OCI-LY3 (cell line): ENCODE measurements at regions not wholly inside any gene's neighbourhood (a gene's known extent, or its start where the extent isn't known, plus 50 kb on each side); places are given as distances from the start of the nearest gene placed in this dataset.

Experiments used
- H2AFZ ChIP-seq: fragments of 200-600, 300-600 bp; shearing (Covaris generic); 2 replicates; pipeline ENCODE4 v1.6.0; 2014; ENCODE audit warnings: antibody characterized with exemption, low read depth, low read length
- H3K27ac ChIP-seq: fragments of 200-600, 300-600 bp; sonication (generic); 2 replicates; pipeline ENCODE4 v1.5.1; 2014; ENCODE audit warnings: mild to moderate bottlenecking, low read length, moderate library complexity, mixed read lengths
- H3K27me3 ChIP-seq: fragments of 200-600, 300-600 bp; sonication (generic); 2 replicates; pipeline ENCODE4 v1.6.1; 2014; ENCODE audit warnings: low read depth, low read length, mixed read lengths
- H3K36me3 ChIP-seq: fragments of 200-600, 300-600 bp; sonication (generic); replicated peaks from 2 replicates; pipeline ENCODE3; 2014; ENCODE audit warnings: low read depth, low read length, mixed read lengths
- H3K4me1 ChIP-seq: fragments of 300-600, 200-600 bp; sonication (generic); 2 replicates; pipeline ENCODE4 v1.6.1; 2014; ENCODE audit warnings: low read length, mixed read lengths
- H3K4me2 ChIP-seq: fragments of 200-600, 300-600 bp; sonication (generic); 2 replicates; pipeline ENCODE4 v1.6.1; 2014; ENCODE audit warnings: low read length, mixed read lengths
- H3K4me3 ChIP-seq: fragments of 300-600, 200-600 bp; sonication (generic); 2 replicates; pipeline ENCODE4 v1.5.1; 2014; ENCODE audit warnings: antibody characterized with exemption, mild to moderate bottlenecking, low read length, moderate library complexity
- H3K79me2 ChIP-seq: fragments of 300-600, 200-600 bp; shearing (Covaris generic); 2 replicates; pipeline ENCODE4 v1.6.1; 2014; ENCODE audit warnings: mild to moderate bottlenecking, low read length, mixed read lengths
- H3K9ac ChIP-seq: fragments of 300-600, 200-600 bp; shearing (Covaris generic); 2 replicates; pipeline ENCODE4 v1.6.0; 2014; ENCODE audit warnings: mild to moderate bottlenecking, low read length, moderate library complexity
- H3K9me3 ChIP-seq: fragments of 200-600, 300-600 bp; shearing (Covaris generic); 2 replicates; pipeline ENCODE4 v1.6.1; 2014; ENCODE audit warnings: low read length, mixed read lengths; ENCODE audit not compliant: insufficient read depth
- H4K20me1 ChIP-seq: fragments of 200-600, 300-600 bp; sonication (generic); 2 replicates; pipeline ENCODE4 v1.6.1; 2016; ENCODE audit warnings: low read length, mixed read lengths; ENCODE audit not compliant: insufficient read depth
- EZH2phosphoT487 ChIP-seq: fragments of 200-600 bp; shearing (Covaris generic); IDR thresholded peaks from 2 replicates; pipeline ENCODE4 v1.6.1; 2018; ENCODE audit warnings: antibody characterized with exemption, mixed run types, low read depth
- TF ChIP-seq, protein P1 (sequence below): fragments of 200-600, 300-600 bp; sonication (generic); IDR thresholded peaks from 2 replicates; pipeline ENCODE4 v1.5.1; 2014; ENCODE audit warnings: antibody characterized with exemption, low read length, low read depth

DNA sequence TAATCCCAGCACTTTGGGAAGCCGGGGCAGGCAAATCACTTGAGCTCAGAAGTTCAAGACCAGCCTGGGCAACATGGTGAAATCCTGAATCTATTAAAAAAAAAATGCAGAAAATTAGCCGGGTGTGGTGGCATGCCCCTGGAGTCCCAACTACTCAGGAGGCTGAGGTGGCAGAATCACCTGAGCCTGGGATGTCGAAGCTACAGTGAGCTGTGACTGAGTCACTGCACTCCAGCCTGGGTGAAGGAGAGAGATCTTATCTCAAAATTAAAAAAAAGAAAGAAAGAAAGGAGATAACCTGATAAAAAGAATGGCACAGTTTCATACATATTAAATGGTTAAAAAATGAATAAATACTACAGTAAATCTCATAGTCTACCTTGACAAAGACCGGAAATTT is 123.6 kb upstream of the TNFAIP3 start:
- Histone ChIP-seq H3K27me3 (no peaks in the 10 kb centered on the region), H3K4me3 (no peak overlapping the region), H3K36me3 (no peaks in the 10 kb centered on the region), H3K27ac (no peak overlapping the region), H2AFZ (no peak overlapping the region), H3K9ac (no peak overlapping the region), H3K9me3 (no peaks in the 10 kb centered on the region), H4K20me1 (no peaks in the 10 kb centered on the region), H3K4me1 (peaks cover 6% of the 10 kb centered on the region; the same call in 1 of the 2 replicates), H3K4me2 (no peak overlapping the region), H3K79me2 (no peaks in the 10 kb centered on the region)
- TF ChIP-seq, protein P1, sequence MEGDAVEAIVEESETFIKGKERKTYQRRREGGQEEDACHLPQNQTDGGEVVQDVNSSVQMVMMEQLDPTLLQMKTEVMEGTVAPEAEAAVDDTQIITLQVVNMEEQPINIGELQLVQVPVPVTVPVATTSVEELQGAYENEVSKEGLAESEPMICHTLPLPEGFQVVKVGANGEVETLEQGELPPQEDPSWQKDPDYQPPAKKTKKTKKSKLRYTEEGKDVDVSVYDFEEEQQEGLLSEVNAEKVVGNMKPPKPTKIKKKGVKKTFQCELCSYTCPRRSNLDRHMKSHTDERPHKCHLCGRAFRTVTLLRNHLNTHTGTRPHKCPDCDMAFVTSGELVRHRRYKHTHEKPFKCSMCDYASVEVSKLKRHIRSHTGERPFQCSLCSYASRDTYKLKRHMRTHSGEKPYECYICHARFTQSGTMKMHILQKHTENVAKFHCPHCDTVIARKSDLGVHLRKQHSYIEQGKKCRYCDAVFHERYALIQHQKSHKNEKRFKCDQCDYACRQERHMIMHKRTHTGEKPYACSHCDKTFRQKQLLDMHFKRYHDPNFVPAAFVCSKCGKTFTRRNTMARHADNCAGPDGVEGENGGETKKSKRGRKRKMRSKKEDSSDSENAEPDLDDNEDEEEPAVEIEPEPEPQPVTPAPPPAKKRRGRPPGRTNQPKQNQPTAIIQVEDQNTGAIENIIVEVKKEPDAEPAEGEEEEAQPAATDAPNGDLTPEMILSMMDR = no peak
- no peak for TF ChIP-seq EZH2phosphoT487

DNA sequence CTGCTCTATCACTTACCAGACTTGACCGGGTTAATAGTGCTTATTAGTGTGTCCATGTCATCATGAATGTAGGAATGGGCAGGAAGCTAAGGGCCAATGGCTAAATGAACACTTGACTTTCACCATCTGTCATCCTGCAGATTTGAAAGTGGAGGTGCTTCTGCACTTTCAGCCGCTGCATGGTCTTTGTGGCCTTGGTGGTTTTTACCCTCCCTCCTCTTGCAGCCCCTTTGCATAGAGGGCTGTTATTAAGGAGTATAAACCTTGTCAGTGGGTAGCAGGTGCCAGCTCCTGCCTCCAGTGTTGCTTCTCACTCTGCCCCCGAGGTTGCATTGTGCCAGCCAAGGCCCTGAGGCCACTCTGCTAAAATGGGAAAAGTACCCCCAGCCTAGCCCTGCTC is 122.2 kb upstream of the TNFAIP3 start:
- H3K36me3 ChIP-seq = no peaks in the 10 kb centered on the region
- H3K9me3 ChIP-seq = no peaks in the 10 kb centered on the region
- H3K4me3 ChIP-seq = no peak overlapping the region
- no peaks in the 10 kb centered on the region for H4K20me1 ChIP-seq
- H3K4me1 ChIP-seq = peaks cover 6% of the 10 kb centered on the region; the same call in 1 of the 2 replicates
- H3K4me2 ChIP-seq = no peak overlapping the region
- H3K27ac ChIP-seq = no peak overlapping the region
- H3K9ac ChIP-seq = no peak overlapping the region
- 0 out of 2 replicates have a peak, but pooled peaks cover 4% of the 10 kb centered on the region for H3K27me3 ChIP-seq
- TF ChIP-seq, protein P1 = no peak
- no peak for TF ChIP-seq EZH2phosphoT487
- no peaks in the 10 kb centered on the region for H3K79me2 ChIP-seq
- no peak overlapping the region for H2AFZ ChIP-seq

DNA sequence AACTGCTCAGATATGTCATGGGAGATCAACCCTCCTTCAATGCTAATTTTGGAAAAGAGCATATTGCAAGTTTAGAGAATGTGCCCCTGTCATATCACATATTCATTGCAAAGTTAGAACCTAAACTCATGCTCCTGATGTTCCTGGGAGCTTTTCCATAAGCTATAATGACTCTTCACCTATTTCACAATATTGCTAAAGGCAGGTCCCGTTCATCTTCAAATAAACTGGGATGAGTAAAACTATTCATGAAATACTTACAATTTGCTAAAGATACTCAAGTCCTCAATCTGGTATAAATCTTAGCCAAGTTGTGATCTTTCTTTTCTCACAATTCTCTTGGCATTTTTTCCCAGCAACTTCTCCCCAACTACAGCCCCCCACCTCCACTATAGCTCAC is 121.7 kb upstream of the TNFAIP3 start:
- H3K4me2 ChIP-seq = no peak overlapping the region
- no peaks in the 10 kb centered on the region for H4K20me1 ChIP-seq
- no peaks in the 10 kb centered on the region for H3K36me3 ChIP-seq
- 0 out of 2 replicates have a peak, but pooled peaks cover 6% of the 10 kb centered on the region for H3K27me3 ChIP-seq
- H3K4me3 ChIP-seq = no peak overlapping the region
- no peak overlapping the region for H3K9ac ChIP-seq
- H3K9me3 ChIP-seq = no peaks in the 10 kb centered on the region
- H2AFZ ChIP-seq = no peak overlapping the region
- H3K4me1 ChIP-seq = peaks cover 6% of the 10 kb centered on the region; the same call in 1 of the 2 replicates
- no peak for TF ChIP-seq EZH2phosphoT487
- TF ChIP-seq, protein P1 = no peak
- H3K27ac ChIP-seq = no peak overlapping the region
- H3K79me2 ChIP-seq = no peaks in the 10 kb centered on the region

DNA sequence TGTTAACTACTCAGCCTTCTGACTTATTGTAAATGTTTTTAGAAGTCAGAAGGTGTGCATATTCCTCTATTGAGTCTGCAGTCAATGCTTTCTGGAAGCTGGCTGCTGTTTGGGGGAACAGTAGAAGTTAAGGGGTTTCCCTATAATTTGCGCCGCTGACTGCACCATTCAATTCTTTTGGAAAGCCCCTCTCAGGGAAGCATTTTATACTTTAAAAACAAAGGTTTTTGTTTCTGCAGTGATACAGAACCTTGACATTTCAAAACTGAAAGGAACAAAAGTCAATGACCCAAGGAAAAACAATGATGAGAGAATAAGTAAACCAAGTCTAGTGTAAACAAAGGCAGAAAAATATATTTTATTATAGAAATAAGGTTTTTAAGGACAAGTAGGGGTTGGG is 120.8 kb upstream of the TNFAIP3 start:
- H3K4me1 ChIP-seq = peaks cover 6% of the 10 kb centered on the region; the same call in 1 of the 2 replicates
- no peak overlapping the region for H3K4me3 ChIP-seq
- no peaks in the 10 kb centered on the region for H4K20me1 ChIP-seq
- no peak overlapping the region for H3K4me2 ChIP-seq
- H3K36me3 ChIP-seq = no peaks in the 10 kb centered on the region
- peaks cover 12% of the 10 kb centered on the region; the same call in 1 of the 2 replicates for H3K27me3 ChIP-seq
- H3K9ac ChIP-seq = no peak overlapping the region
- no peaks in the 10 kb centered on the region for H3K9me3 ChIP-seq
- TF ChIP-seq, protein P1 = no peak
- TF ChIP-seq EZH2phosphoT487 = no peak
- H3K79me2 ChIP-seq = no peaks in the 10 kb centered on the region
- H2AFZ ChIP-seq = no peak overlapping the region
- H3K27ac ChIP-seq = no peak overlapping the region
